Ovary (tissue), 3 donors: ENCODE measurements at regions not wholly inside any gene's neighbourhood (a gene's known extent, or its start where the extent isn't known, plus 50 kb on each side); places are given as distances from the start of the nearest gene placed in this dataset.

Experiments used
- CTCF ChIP-seq, 3 donors: fragments of 450-650 bp in 2 of 3; fragments of 200-600 bp in 1 of 3; IDR thresholded peaks; one replicate each; pipeline versions ENCODE4 v1.5.1 to v1.8.0; 2016 to 2022; ENCODE audit warnings: antibody characterized with exemption in 3 of 3, mild to moderate bottlenecking in 1 of 3
- POLR2A ChIP-seq: fragments of 450-650 bp; IDR thresholded peaks from one replicate; pipeline ENCODE4 v1.6.1; 2017; ENCODE audit warnings: antibody characterized with exemption, mild to moderate bottlenecking, moderate library complexity
- donor health status: DM: no; HTN: no; CAD: no.

DNA sequence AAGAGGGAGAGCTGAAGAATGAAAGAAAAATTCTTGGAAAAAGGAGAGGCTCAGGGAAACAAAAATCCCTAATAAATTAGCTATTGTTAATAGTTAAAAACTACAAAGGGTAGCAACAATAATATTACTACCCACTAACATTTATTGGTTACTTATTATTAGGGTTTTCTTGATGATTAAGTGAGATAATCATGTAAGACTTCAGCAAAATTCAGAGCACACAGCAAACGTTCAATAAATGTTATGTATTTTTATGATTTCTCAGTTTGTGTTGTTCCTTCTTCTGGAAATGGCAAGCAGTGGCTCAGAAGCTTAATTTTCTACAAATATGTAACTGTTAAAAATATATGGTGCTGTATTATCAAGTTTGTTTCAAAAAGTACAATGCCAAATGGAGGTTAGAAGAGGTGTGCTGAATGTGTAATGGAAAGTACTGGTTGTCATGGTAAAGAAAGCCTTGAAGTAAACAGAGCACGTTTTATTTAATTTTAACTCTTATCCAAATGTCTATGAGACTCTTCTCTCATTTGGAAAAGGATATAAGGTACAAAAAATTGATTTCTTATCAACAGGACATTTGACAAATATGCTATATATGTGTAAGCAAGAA lies 226.0 kb upstream of the ATP10B start:
- TF ChIP-seq POLR2A = no peak
- no peak for TF ChIP-seq CTCF (IDR thresholded peaks at IDR 0.05)
